ENCODE measurements at regions not wholly inside any gene's neighbourhood (a gene's known extent, or its start where the extent isn't known, plus 50 kb on each side); places are given as distances from the start of the nearest gene placed in this dataset.

GRCh38 chr18:28715206-28715605 is 538.3 kb upstream of the CDH2 start:
- no peak for TF ChIP-seq KAT7 (CRISPR knock-in tag; IDR thresholded peaks at IDR 0.05; ENCODE audit: borderline replicate concordance)
- no peak for TF ChIP-seq FOXP1 (IDR thresholded peaks at IDR 0.05)
- TF ChIP-seq FOXP1 (CRISPR knock-in tag; IDR thresholded peaks at IDR 0.05): no peak
- TF ChIP-seq POLR2A (IDR thresholded peaks at IDR 0.05; ENCODE audit: insufficient read depth in 1 of 2, low read depth in 2 of 2, low read length in 2 of 2): no peak
- no peak for TF ChIP-seq HNF1A (IDR thresholded peaks at IDR 0.05; ENCODE audit: low read depth)
- TF ChIP-seq HNF1A (CRISPR knock-in tag; IDR thresholded peaks at IDR 0.05; ENCODE audit: borderline replicate concordance): no peak
- TF ChIP-seq ZBTB8A (CRISPR knock-in tag; IDR thresholded peaks at IDR 0.05; ENCODE audit: borderline replicate concordance, low read depth): no peak
- no peak for TF ChIP-seq ZNF768 (CRISPR knock-in tag; IDR thresholded peaks at IDR 0.05)
- TF ChIP-seq MAX (IDR thresholded peaks at IDR 0.05): no peak
- no peak for TF ChIP-seq ZNF274 (CRISPR knock-in tag; IDR thresholded peaks at IDR 0.05)
- no peak for TF ChIP-seq ELF3 (CRISPR knock-in tag; IDR thresholded peaks at IDR 0.05)
- TF ChIP-seq ZNF678 (CRISPR knock-in tag; IDR thresholded peaks at IDR 0.05): no peak
- no peak for TF ChIP-seq PAF1 (CRISPR knock-in tag; IDR thresholded peaks at IDR 0.05)
